ENCODE measurements at regions not wholly inside any gene's neighbourhood (a gene's known extent, or its start where the extent isn't known, plus 50 kb on each side); places are given as distances from the start of the nearest gene placed in this dataset.

DNA sequence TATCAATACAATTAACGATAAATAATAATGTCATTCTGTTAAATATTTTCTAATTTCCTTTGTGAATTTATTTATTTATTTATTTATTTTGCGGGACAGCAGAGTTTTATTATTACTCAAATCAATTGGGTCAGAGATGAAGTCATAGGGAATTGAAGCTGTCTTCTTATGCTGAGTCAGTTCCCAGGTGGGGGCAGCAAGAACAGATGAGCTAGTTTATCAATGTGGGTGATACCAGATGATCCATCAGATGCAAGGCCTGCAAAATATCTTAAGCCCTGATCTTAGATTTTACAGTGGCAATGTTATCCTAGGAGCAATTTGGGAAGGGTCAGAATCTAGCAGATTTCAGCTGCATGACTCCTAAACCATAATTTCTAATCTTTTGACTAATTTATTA, 1050.3 kb downstream of the OTOL1 start:
- H2AK5ac ChIP-seq (ENCODE audit: insufficient read length, low read length) = no peak overlapping the region
- no peaks in the 10 kb centered on the region for H3K9me3 ChIP-seq (ENCODE audit: control insufficient read depth, low read depth, low read length)
- no peak overlapping the region for H4K8ac ChIP-seq (replicated peaks; ENCODE audit: insufficient read length, low read depth, low read length)
- H2BK120ac ChIP-seq (ENCODE audit: low read depth, low read length, poor library complexity, severe bottlenecking) = no peak overlapping the region
- WGBS (ENCODE audit: extremely low coverage, insufficient read length, low lambda C conversion rate) = no CpG with 5 or more reads among the region's 2 CpGs
- no peak overlapping the region for H3K27ac Mint-ChIP-seq
- no peaks in the 10 kb centered on the region for H3K27me3 ChIP-seq (ENCODE audit: insufficient read depth, low read length)
- H3K23me2 ChIP-seq (ENCODE audit: insufficient read length, low read depth, low read length, poor library complexity, severe bottlenecking) = no peaks in the 10 kb centered on the region
- H2BK12ac ChIP-seq (ENCODE audit: insufficient read length, low read depth, low read length) = no peak overlapping the region
- no peak overlapping the region for H3K4me2 ChIP-seq (ENCODE audit: insufficient read depth, insufficient read length, low read length)
- no peak overlapping the region for H4K5ac ChIP-seq (ENCODE audit: insufficient read length, low read depth, low read length)
- H2AFZ ChIP-seq (ENCODE audit: low read length) = no peak overlapping the region
- no peaks in the 10 kb centered on the region for H4K20me1 ChIP-seq (ENCODE audit: control insufficient read depth, insufficient read depth, insufficient read length)
- no peaks in the 10 kb centered on the region for H3K27me3 Mint-ChIP-seq (ENCODE audit: low read depth)
- no peak overlapping the region for H4K91ac ChIP-seq (ENCODE audit: insufficient read length, low read depth, low read length)
- no peak overlapping the region for H2BK15ac ChIP-seq (ENCODE audit: low read depth, low read length)
- no peak overlapping the region for H3K27ac ChIP-seq (ENCODE audit: insufficient read length, low read depth, low read length)
- H3K14ac ChIP-seq (ENCODE audit: insufficient read depth, low read length) = no peak overlapping the region
- no peak overlapping the region for H3T11ph ChIP-seq (ENCODE audit: low read length)
- H3K23ac ChIP-seq (ENCODE audit: insufficient read length, low read depth, low read length) = no peak overlapping the region
- no peaks in the 10 kb centered on the region for H3K4me1 Mint-ChIP-seq
- H3K36me3 Mint-ChIP-seq (ENCODE audit: insufficient read depth in 1 of 3, low read depth in 3 of 3) = peaks cover 11 to 21% (median 18%) of the 10 kb centered on the region in 3 experiments
- H3K56ac ChIP-seq (ENCODE audit: insufficient read length, low read depth, low read length) = no peak overlapping the region
- H3K79me1 ChIP-seq (ENCODE audit: insufficient read depth, low read depth, low read length, poor library complexity, severe bottlenecking) = no peaks in the 10 kb centered on the region
- H2BK5ac ChIP-seq (ENCODE audit: insufficient read length, low read length) = no peak overlapping the region
- no peak overlapping the region for H3K4me3 Mint-ChIP-seq
- no peak overlapping the region for H3K9ac ChIP-seq (ENCODE audit: extremely low read depth, insufficient read length, low read length)
- TF ChIP-seq, protein P1, sequence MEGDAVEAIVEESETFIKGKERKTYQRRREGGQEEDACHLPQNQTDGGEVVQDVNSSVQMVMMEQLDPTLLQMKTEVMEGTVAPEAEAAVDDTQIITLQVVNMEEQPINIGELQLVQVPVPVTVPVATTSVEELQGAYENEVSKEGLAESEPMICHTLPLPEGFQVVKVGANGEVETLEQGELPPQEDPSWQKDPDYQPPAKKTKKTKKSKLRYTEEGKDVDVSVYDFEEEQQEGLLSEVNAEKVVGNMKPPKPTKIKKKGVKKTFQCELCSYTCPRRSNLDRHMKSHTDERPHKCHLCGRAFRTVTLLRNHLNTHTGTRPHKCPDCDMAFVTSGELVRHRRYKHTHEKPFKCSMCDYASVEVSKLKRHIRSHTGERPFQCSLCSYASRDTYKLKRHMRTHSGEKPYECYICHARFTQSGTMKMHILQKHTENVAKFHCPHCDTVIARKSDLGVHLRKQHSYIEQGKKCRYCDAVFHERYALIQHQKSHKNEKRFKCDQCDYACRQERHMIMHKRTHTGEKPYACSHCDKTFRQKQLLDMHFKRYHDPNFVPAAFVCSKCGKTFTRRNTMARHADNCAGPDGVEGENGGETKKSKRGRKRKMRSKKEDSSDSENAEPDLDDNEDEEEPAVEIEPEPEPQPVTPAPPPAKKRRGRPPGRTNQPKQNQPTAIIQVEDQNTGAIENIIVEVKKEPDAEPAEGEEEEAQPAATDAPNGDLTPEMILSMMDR (conservative IDR thresholded peaks at IDR 0.05) = no peak
- H3K79me2 ChIP-seq (ENCODE audit: insufficient read depth, low read length) = no peaks in the 10 kb centered on the region
- H3K18ac ChIP-seq (ENCODE audit: insufficient read length, low read depth, low read length) = no peak overlapping the region
- no peaks in the 10 kb centered on the region; the same call in 1 of the 2 replicates for H3K4me1 ChIP-seq (ENCODE audit: insufficient read depth, low read length)
- H3K4ac ChIP-seq (ENCODE audit: low read depth, low read length) = no peak overlapping the region
- no peak overlapping the region for H2BK20ac ChIP-seq (ENCODE audit: low read depth, low read length, poor library complexity, severe bottlenecking)
- peaks cover 18 to 30% of the 10 kb centered on the region in 2 experiments; a peak in 4 of 5 replicates for H3K9me3 Mint-ChIP-seq
- no peak for DNase-seq

Measured in H9 (cell line).